DND-41 (cell line): ENCODE measurements at regions not wholly inside any gene's neighbourhood (a gene's known extent, or its start where the extent isn't known, plus 50 kb on each side); places are given as distances from the start of the nearest gene placed in this dataset.

ENCODE experiments used
- CTCF ChIP-seq: IDR thresholded peaks from 2 replicates; pipeline ENCODE4 v1.5.1; 2012; ENCODE audit warnings: borderline replicate concordance, low read length, moderate library complexity, mild to moderate bottlenecking; ENCODE audit not compliant: poor library complexity, severe bottlenecking; ENCODE audit errors: extremely low read depth
- EZH2 ChIP-seq: IDR thresholded peaks from 3 replicates; pipeline ENCODE4 v1.6.1; 2012; ENCODE audit warnings: borderline replicate concordance, low read depth, mild to moderate bottlenecking, moderate library complexity, low read length, inconsistent platforms; ENCODE audit not compliant: severe bottlenecking

- TF ChIP-seq CTCF (no peak), EZH2 (no peak)
Measured at GRCh38 chr17:63035271-63035670, 69.2 kb downstream of the TANC2 start.
